Tibial nerve (tissue), 4 donors: ENCODE measurements at regions not wholly inside any gene's neighbourhood (a gene's known extent, or its start where the extent isn't known, plus 50 kb on each side); places are given as distances from the start of the nearest gene placed in this dataset.
A peak's percentile ranks its signal among the peaks of the same experiment; 100 is the strongest.

Experiments
- DNase-seq, 2 donors: peaks; one replicate each; pipeline ENCODE4 v3.0.0-alpha.2; 2019; ENCODE audit warnings: low spot score in 2 of 2
- H3K27ac ChIP-seq, 4 donors: fragments of 200-600 bp; sonication (generic) in 3 of 4; one replicate each; pipeline ENCODE4 v1.5.1; 2017 to 2019; ENCODE audit warnings: mild to moderate bottlenecking in 1 of 4
- H3K27me3 ChIP-seq, 2 donors: fragments of 200-600 bp; sonication (generic) in 1 of 2; one replicate each; pipeline versions ENCODE4 v1.5.1 to v1.6.0; 2017 to 2019
- H3K36me3 ChIP-seq, 3 donors: fragments of 200-600 bp; sonication (generic); one replicate each; pipeline ENCODE4 v1.5.1; 2018 to 2019
- H3K4me1 ChIP-seq, 4 donors: fragments of 200-600 bp; sonication (generic) in 3 of 4; one replicate each; pipeline ENCODE4 v1.5.1; 2017 to 2019
- H3K4me3 ChIP-seq, 4 donors: fragments of 200-600 bp; sonication (generic) in 3 of 4; one replicate each; pipeline ENCODE4 v1.5.1; 2017 to 2019; ENCODE audit warnings: mild to moderate bottlenecking in 1 of 4, moderate library complexity in 1 of 4
- H3K9me3 ChIP-seq, 4 donors: fragments of 200-600 bp; sonication (generic) in 3 of 4; one replicate each; pipeline ENCODE4 v1.5.1; 2017 to 2019
- EP300 ChIP-seq, 2 donors: sonication (generic); formaldehyde crosslinking; IDR thresholded peaks; one replicate each; pipeline ENCODE4 v1.6.1; 2017; ENCODE audit warnings: antibody characterized with exemption in 2 of 2, mild to moderate bottlenecking in 1 of 2
- POLR2A ChIP-seq, 2 donors: fragments of 450-650 bp; IDR thresholded peaks; one replicate each; pipeline ENCODE4 v1.6.1; 2017; ENCODE audit warnings: antibody characterized with exemption in 2 of 2, mild to moderate bottlenecking in 2 of 2, moderate library complexity in 2 of 2
- WGBS, 2 donors: methylation state at CpG; one replicate each; pipeline ENCODE4 v1.1.5; 2018; 5-methylcytosine and 5-hydroxymethylcytosine counted together
- TF ChIP-seq, protein P1 (sequence below), 5 experiments: fragments of 200-600 bp in 3 of 5; fragments of 450-650 bp in 2 of 5; sonication (generic) in 3 of 5; IDR thresholded peaks; one replicate each; pipeline ENCODE4 v1.5.1; 2016 to 2019; ENCODE audit warnings: antibody characterized with exemption in 5 of 5, mild to moderate bottlenecking in 3 of 5, moderate library complexity in 2 of 5

DNA sequence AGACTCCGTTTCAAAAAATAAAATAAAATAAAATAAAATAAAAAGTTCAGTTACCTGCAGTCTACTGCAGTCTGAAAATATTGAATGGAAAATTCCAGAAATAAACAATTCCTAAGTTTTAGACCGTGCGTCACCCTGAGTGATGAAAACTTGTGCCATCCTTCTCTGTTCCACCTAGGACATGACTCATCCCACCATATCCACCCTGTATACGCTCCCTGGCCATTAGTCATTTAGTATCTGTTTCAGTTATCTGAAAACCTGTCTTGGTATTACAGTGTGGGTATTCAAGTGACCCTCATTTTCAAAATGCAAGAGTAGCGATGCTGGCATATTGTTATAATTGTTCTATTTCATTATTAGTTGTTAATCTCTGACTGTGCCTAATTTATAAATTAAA, 51.8 kb upstream of the TEX48 start:
- 91 to 98% methylated on average over 5 of the region's 5 CpGs for WGBS, 2 donors
- no peak for DNase-seq
- no peak overlapping the region for H3K4me3 ChIP-seq
- H3K4me1 ChIP-seq, result no peaks in the 10 kb centered on the region
- no peak overlapping the region for H3K27ac ChIP-seq
- TF ChIP-seq, protein P1, sequence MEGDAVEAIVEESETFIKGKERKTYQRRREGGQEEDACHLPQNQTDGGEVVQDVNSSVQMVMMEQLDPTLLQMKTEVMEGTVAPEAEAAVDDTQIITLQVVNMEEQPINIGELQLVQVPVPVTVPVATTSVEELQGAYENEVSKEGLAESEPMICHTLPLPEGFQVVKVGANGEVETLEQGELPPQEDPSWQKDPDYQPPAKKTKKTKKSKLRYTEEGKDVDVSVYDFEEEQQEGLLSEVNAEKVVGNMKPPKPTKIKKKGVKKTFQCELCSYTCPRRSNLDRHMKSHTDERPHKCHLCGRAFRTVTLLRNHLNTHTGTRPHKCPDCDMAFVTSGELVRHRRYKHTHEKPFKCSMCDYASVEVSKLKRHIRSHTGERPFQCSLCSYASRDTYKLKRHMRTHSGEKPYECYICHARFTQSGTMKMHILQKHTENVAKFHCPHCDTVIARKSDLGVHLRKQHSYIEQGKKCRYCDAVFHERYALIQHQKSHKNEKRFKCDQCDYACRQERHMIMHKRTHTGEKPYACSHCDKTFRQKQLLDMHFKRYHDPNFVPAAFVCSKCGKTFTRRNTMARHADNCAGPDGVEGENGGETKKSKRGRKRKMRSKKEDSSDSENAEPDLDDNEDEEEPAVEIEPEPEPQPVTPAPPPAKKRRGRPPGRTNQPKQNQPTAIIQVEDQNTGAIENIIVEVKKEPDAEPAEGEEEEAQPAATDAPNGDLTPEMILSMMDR (IDR thresholded peaks at IDR 0.05), result no peak
- TF ChIP-seq EP300 (IDR thresholded peaks at IDR 0.05), result no peak
- TF ChIP-seq POLR2A (IDR thresholded peaks at IDR 0.05), result no peak
- no peaks in the 10 kb centered on the region for H3K27me3 ChIP-seq
- no peaks in the 10 kb centered on the region for H3K9me3 ChIP-seq
- no peaks in the 10 kb centered on the region for H3K36me3 ChIP-seq

DNA sequence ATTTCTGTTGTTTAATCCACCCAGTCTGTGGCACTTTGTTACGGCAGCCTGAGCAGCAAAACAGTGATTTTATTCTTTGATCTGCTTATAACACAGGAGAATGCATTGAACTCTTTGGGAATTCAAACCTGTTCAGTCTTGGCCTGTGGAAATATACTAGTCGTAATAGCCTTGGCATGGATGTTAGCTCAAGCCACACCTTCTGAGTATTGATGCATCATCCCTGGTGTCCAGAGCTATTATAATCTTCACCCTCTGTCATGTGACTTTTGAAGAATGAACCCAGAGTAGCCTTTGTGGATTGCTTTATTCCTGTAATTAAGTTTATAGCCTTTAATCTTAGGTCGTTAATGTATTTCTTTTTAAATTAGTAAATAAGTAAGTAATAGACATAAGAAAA, 50.8 kb upstream of the TEX48 start:
- TF ChIP-seq EP300 (IDR thresholded peaks at IDR 0.05) (no peak), POLR2A (IDR thresholded peaks at IDR 0.05) (no peak)
- TF ChIP-seq, protein P1 (IDR thresholded peaks at IDR 0.05), result no peak
- WGBS, 2 donors, result 69 to 71% methylated on average over 3 of the region's 3 CpGs
- H3K9me3 ChIP-seq, result no peaks in the 10 kb centered on the region
- H3K27me3 ChIP-seq, result no peaks in the 10 kb centered on the region
- no peak overlapping the region for H3K4me3 ChIP-seq
- no peak for DNase-seq
- H3K27ac ChIP-seq, result peak overlapping the region in 1 of 4 donors; percentile 26
- H3K36me3 ChIP-seq, result no peaks in the 10 kb centered on the region
- no peaks in the 10 kb centered on the region for H3K4me1 ChIP-seq
